ENCODE measurements at regions not wholly inside any gene's neighbourhood (a gene's known extent, or its start where the extent isn't known, plus 50 kb on each side); places are given as distances from the start of the nearest gene placed in this dataset.
A peak's percentile ranks its signal among the peaks of the same experiment; 100 is the strongest.

DNA sequence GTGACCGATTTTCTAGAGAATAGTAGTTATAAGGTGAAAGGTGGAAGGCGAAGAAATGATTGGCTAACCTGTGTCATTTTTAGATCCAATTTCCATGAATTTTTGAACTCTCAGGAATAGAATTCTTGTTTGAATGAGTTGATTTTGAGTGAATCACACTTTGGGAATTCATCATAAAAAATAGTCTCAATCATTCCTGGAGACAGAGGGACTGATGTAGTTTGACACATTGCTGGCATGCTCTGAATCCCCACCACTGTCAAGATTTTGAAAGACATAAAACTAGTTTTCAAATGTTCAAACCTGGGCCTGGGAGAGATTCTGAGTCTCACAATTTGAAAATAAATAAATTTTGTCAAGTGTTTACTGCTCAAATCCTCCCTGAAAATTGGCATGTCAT is 861.4 kb upstream of the RAG2 start:
- peaks cover 6% of the 10 kb centered on the region for H3K9me3 Mint-ChIP-seq
- CTCF ChIA-PET: no interaction called here

DNA sequence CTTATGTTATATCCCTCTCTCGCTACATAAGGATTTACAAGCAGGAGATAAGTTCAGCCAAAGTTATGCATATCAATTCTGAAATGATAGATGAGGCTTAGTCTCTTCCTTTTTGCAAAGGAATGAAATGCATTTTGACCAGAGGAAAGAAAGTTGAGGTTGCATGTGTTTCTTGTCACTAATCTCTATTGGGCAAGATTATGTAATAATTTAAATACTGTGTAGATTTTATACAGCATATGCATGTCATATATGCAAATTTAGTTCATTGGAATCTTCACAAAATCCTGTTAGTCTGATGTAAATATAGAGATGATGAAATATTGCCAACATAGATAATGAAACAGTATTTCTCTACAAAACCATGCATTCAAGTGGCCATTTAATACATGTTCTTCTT is 858.7 kb upstream of the RAG2 start:
- Mint-ChIP-seq H3K9me3 (peaks cover 4% of the 10 kb centered on the region), H3K4me1 (ENCODE audit: low read depth) (no peaks in the 10 kb centered on the region), H3K4me3 (no peak overlapping the region), H3K36me3 (ENCODE audit: low read depth) (no peaks in the 10 kb centered on the region), H3K27me3 (no peaks in the 10 kb centered on the region), H3K27ac (no peak overlapping the region)
- TF ChIP-seq, protein P1, sequence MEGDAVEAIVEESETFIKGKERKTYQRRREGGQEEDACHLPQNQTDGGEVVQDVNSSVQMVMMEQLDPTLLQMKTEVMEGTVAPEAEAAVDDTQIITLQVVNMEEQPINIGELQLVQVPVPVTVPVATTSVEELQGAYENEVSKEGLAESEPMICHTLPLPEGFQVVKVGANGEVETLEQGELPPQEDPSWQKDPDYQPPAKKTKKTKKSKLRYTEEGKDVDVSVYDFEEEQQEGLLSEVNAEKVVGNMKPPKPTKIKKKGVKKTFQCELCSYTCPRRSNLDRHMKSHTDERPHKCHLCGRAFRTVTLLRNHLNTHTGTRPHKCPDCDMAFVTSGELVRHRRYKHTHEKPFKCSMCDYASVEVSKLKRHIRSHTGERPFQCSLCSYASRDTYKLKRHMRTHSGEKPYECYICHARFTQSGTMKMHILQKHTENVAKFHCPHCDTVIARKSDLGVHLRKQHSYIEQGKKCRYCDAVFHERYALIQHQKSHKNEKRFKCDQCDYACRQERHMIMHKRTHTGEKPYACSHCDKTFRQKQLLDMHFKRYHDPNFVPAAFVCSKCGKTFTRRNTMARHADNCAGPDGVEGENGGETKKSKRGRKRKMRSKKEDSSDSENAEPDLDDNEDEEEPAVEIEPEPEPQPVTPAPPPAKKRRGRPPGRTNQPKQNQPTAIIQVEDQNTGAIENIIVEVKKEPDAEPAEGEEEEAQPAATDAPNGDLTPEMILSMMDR (IDR thresholded peaks at IDR 0.05): no peak
- intact Hi-C loops (cut with micrococcal nuclease): no loop called here
- ChIA-PET POLR2A (no interaction called here), CTCF (no interaction called here)
- DNase-seq: no peak
- no peak for ATAC-seq

More for the DNA sequence above, 861.4 kb upstream of the RAG2 start:
- Mint-ChIP-seq H3K27ac (no peak overlapping the region), H3K27me3 (no peaks in the 10 kb centered on the region), H3K4me1 (ENCODE audit: low read depth) (no peaks in the 10 kb centered on the region), H3K4me3 (no peak overlapping the region), H3K36me3 (ENCODE audit: low read depth) (no peaks in the 10 kb centered on the region)
- POLR2A ChIA-PET: no interaction called here
- TF ChIP-seq, protein P1 (IDR thresholded peaks at IDR 0.05): no peak
- intact Hi-C loops (cut with micrococcal nuclease): no loop called here
- DNase-seq (no peak), ATAC-seq (no peak)

DNA sequence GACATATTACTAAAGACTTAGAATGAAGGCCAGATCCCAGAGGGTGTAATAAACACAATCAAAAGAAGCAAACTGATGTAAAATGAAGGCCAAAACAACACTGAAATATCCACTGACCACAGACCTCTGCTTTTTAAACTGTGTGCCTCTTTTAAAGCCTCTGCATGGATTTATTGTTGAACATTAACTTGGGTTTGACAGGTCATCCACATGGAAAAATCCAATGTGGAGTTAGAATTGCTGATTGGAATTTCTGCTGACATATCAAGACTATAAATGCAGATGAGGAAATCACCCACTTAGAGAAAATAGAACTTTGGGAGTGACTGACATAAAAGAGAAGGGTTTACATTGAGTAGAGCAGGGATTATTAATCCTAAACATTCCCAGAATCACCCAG is 853.9 kb upstream of the RAG2 start:
- CTCF ChIA-PET: no interaction called here
- Mint-ChIP-seq H3K4me1 (ENCODE audit: low read depth) (no peaks in the 10 kb centered on the region), H3K27ac (no peak overlapping the region), H3K36me3 (ENCODE audit: low read depth) (no peaks in the 10 kb centered on the region), H3K4me3 (no peak overlapping the region), H3K27me3 (no peaks in the 10 kb centered on the region), H3K9me3 (peaks cover 3% of the 10 kb centered on the region)
- DNase-seq: no peak
- POLR2A ChIA-PET: no interaction called here
- TF ChIP-seq, protein P1 (IDR thresholded peaks at IDR 0.05): no peak
- intact Hi-C loops (cut with micrococcal nuclease): no loop called here
- ATAC-seq: no peak

DNA sequence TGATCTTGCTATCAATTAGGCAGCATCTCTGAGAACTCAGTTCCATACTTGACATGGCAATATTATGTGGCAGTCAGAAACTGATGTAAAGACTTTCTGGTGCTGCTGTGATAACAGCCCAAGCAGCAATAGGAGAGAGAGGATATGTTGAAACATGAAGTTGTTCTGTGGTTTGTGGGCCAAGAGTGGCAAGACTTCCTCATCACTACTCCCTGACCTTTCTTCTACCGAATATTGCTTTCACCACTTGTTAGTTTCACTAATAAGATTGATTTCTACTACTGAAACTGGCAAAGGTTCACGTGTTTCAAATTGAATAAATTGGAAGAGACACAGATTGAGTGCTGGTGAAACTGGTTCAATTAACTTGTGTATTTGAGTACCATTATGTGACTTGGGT is 852.6 kb upstream of the RAG2 start:
- Mint-ChIP-seq H3K9me3 (peaks cover 4% of the 10 kb centered on the region), H3K27me3 (no peaks in the 10 kb centered on the region), H3K4me3 (no peak overlapping the region), H3K4me1 (ENCODE audit: low read depth) (no peaks in the 10 kb centered on the region), H3K27ac (no peak overlapping the region), H3K36me3 (ENCODE audit: low read depth) (no peaks in the 10 kb centered on the region)
- ChIA-PET POLR2A (no interaction called here), CTCF (no interaction called here)
- TF ChIP-seq, protein P1 (IDR thresholded peaks at IDR 0.05): no peak
- peak; percentile 18 for DNase-seq
- intact Hi-C loops (cut with micrococcal nuclease): no loop called here
- ATAC-seq: no peak

DNA sequence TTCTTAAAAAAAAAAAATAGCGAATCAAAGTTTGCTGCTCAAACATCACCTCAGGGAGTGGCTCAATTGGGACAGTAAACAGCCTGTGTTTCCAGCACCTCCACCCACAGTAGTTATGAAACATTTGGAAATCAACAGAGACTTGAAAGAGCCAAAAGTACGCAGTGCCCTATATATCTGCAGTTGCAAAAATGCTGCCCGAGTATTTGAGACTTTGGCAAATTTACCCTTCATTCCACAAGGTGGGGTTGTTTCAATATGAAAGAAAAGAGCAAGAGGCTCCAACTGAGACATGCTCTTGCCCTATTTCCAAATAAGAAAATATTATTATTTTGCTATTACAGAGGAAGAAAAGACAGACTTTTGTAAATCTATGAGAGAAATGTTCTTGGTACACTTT is 851.1 kb upstream of the RAG2 start:
- Mint-ChIP-seq H3K36me3 (ENCODE audit: low read depth) (no peaks in the 10 kb centered on the region), H3K4me1 (ENCODE audit: low read depth) (no peaks in the 10 kb centered on the region), H3K27me3 (no peaks in the 10 kb centered on the region), H3K4me3 (no peak overlapping the region), H3K9me3 (peaks cover 4% of the 10 kb centered on the region), H3K27ac (no peak overlapping the region)
- ATAC-seq (no peak), DNase-seq (no peak)
- TF ChIP-seq, protein P1 (IDR thresholded peaks at IDR 0.05): no peak
- intact Hi-C loops (cut with micrococcal nuclease): no loop called here
- POLR2A ChIA-PET: no interaction called here
- CTCF ChIA-PET: no interaction called here

Measured in activated CD8-positive, alpha-beta T cell treated with anti-CD3 and anti-CD28 coated beads for 36 hours (primary cell).